Spinal cord (tissue), 9 donors: ENCODE measurements at regions not wholly inside any gene's neighbourhood (a gene's known extent, or its start where the extent isn't known, plus 50 kb on each side); places are given as distances from the start of the nearest gene placed in this dataset.
"Not testable (repeated sequence)": the region's sequence is repeated elsewhere in the genome, so short reads cannot be mapped to it uniquely, and the experiment has no call there.

Experiments
- DNase-seq, 6 donors: peaks; one replicate each; pipeline versions ENCODE4 v3.0.0 to v3.0.0-alpha.2; 2013 to 2015; ENCODE audit warnings: low spot score in 6 of 6, low read depth in 4 of 6
- H3K27ac ChIP-seq: one replicate; pipeline ENCODE4 v1.5.1; 2013; ENCODE audit warnings: low read depth, low read length, control low read depth
- H3K27me3 ChIP-seq: one replicate; pipeline ENCODE4 v1.6.1; 2013; ENCODE audit warnings: low read length; ENCODE audit not compliant: control insufficient read depth, insufficient read depth
- H3K36me3 ChIP-seq: one replicate; pipeline ENCODE4 v1.6.1; 2013; ENCODE audit warnings: low read length; ENCODE audit not compliant: control insufficient read depth, insufficient read depth
- H3K4me1 ChIP-seq: one replicate; pipeline ENCODE4 v1.6.1; 2013; ENCODE audit warnings: low read length; ENCODE audit not compliant: control insufficient read depth, insufficient read depth
- H3K4me3 ChIP-seq: one replicate; pipeline ENCODE4 v1.5.1; 2013; ENCODE audit warnings: low read depth, low read length, control low read depth
- H3K9me3 ChIP-seq: one replicate; pipeline ENCODE4 v1.6.1; 2013; ENCODE audit warnings: low read length; ENCODE audit not compliant: control insufficient read depth, insufficient read depth
- WGBS: methylation state at CpG from one replicate; pipeline ENCODE4 v1.1.5; 2013; ENCODE audit warnings: missing lambda C conversion rate; ENCODE audit not compliant: insufficient coverage; 5-methylcytosine and 5-hydroxymethylcytosine counted together
- donor health status: healthy.

DNA sequence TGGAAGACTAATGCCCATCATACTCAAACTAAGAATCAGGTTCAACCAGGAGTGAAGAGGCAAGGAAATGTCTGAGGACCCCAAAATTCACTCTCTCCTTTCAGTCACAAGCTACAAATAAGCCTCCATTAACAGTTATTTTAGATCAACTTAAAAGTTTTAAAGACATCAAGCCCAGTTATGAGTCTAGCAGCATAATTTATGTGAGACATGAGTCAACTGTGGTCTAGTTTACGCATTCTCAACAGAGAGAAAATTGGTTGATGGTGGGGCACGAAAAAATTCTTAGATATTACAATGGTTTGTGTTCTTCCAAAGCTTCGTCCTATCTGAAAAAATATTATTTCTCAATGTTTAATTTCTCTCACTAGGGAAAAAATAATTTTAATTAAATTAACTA, 204.9 kb upstream of the NT5E start:
- H3K36me3 ChIP-seq: no peaks in the 10 kb centered on the region
- no peaks in the 10 kb centered on the region for H3K27me3 ChIP-seq
- no peak overlapping the region for H3K27ac ChIP-seq
- no peak overlapping the region for H3K4me3 ChIP-seq
- H3K4me1 ChIP-seq: no peaks in the 10 kb centered on the region
- no CpG with 5 or more reads among the region's 3 CpGs for WGBS
- no peak for DNase-seq
- H3K9me3 ChIP-seq: no peaks in the 10 kb centered on the region

DNA sequence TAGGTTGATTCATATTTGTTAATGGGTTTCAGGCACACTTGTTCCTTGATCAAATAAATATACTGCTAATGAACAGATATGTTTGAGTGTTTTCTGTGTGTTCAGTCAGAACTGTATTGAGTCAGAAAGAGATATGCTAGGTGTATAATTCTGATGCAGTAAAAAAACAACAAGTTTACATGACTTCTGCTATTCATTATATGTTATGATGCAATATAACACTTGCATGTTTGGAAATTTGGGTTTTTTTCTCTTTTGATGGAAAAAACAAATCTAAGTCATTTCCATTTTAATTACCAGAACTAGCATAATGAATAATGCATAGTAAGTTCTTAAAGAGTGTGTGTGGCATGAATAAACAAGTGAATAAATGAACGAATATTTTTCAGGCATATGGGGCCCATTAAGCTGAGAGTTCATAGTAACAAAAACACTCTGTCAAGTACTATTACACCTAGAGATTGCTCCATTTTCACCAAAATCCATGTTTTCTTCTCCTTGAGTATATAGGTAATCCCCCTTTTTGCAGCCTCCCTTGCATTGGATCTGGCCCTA, 208.3 kb upstream of the NT5E start:
- no peaks in the 10 kb centered on the region for H3K27me3 ChIP-seq
- H3K36me3 ChIP-seq: no peaks in the 10 kb centered on the region
- H3K9me3 ChIP-seq: no peaks in the 10 kb centered on the region
- H3K4me1 ChIP-seq: no peaks in the 10 kb centered on the region
- no peak overlapping the region for H3K27ac ChIP-seq
- no peak overlapping the region for H3K4me3 ChIP-seq
- WGBS: no CpG with 5 or more reads among the region's 1 CpG
- no peak for DNase-seq

- no peaks in the 10 kb centered on the region for H3K27me3 ChIP-seq
- DNase-seq: peak in 1 of 6 donors; percentile 5
- WGBS: no CpG with 5 or more reads among the region's 1 CpG
Measured at GRCh38 chr6:85240787-85241385, 209.0 kb upstream of the NT5E start.

GRCh38 chr6:85237478-85237877, 212.4 kb upstream of the NT5E start:
- Histone ChIP-seq H3K9me3 (no peaks in the 10 kb centered on the region), H3K36me3 (no peaks in the 10 kb centered on the region), H3K4me1 (no peaks in the 10 kb centered on the region), H3K27ac (no peak overlapping the region), H3K4me3 (no peak overlapping the region), H3K27me3 (no peaks in the 10 kb centered on the region)
- 0% methylated on average over 1 of the region's 3 CpGs for WGBS
- no peak for DNase-seq

More at GRCh38 chr6:85240787-85241385, 209.0 kb upstream of the NT5E start:
- Histone ChIP-seq H3K4me1 (no peaks in the 10 kb centered on the region), H3K27ac (no peak overlapping the region), H3K36me3 (no peaks in the 10 kb centered on the region), H3K9me3 (no peaks in the 10 kb centered on the region), H3K4me3 (no peak overlapping the region)

GRCh38 chr6:85236636-85237035, 213.2 kb upstream of the NT5E start:
- Histone ChIP-seq H3K4me1 (no peaks in the 10 kb centered on the region), H3K27me3 (no peaks in the 10 kb centered on the region), H3K9me3 (no peaks in the 10 kb centered on the region), H3K27ac (no peak overlapping the region), H3K4me3 (no peak overlapping the region), H3K36me3 (no peaks in the 10 kb centered on the region)
- no peak for DNase-seq
- no CpG with 5 or more reads among the region's 3 CpGs for WGBS

GRCh38 chr6:85227345-85227744, 222.5 kb upstream of the NT5E start:
- not testable (repeated sequence) for H3K9me3 ChIP-seq, H3K36me3 ChIP-seq, DNase-seq, H3K27ac ChIP-seq, H3K4me3 ChIP-seq, H3K27me3 ChIP-seq, H3K4me1 ChIP-seq
- 60% methylated on average over 1 of the region's 1 CpG for WGBS

- not testable (repeated sequence) for H3K36me3 ChIP-seq, H3K4me1 ChIP-seq, H3K27me3 ChIP-seq, H3K27ac ChIP-seq, H3K4me3 ChIP-seq, H3K9me3 ChIP-seq, DNase-seq
- 0% methylated on average over 1 of the region's 5 CpGs for WGBS
Measured at GRCh38 chr6:85212794-85213193, 237.1 kb upstream of the NT5E start.

DNA sequence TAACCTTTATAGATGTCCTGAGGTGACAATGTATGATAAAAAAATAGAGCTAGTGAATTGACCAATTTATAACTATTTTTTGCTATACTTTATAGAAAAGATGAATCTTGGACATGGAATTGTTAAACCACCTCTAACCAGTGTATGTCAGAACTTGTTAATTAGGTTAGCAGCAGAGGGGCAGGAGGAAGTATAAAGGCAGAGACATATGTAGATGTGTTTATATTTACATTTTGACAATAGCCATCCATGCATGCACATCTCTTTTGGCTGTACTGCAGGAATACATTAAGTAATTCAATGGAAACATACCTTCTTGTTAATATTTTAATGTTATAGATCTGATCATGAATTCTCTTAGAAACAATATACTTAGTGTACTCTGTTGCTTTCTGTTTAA, 254.6 kb upstream of the NT5E start:
- Histone ChIP-seq H3K4me1 (no peaks in the 10 kb centered on the region), H3K9me3 (no peaks in the 10 kb centered on the region), H3K36me3 (no peaks in the 10 kb centered on the region), H3K27ac (no peak overlapping the region), H3K4me3 (no peak overlapping the region), H3K27me3 (no peaks in the 10 kb centered on the region)
- DNase-seq: no peak

- 56% methylated on average over 1 of the region's 3 CpGs for WGBS
- no peak overlapping the region for H3K27ac ChIP-seq
- no peaks in the 10 kb centered on the region for H3K27me3 ChIP-seq
- H3K36me3 ChIP-seq: no peaks in the 10 kb centered on the region
- no peak for DNase-seq
- H3K9me3 ChIP-seq: no peaks in the 10 kb centered on the region
- H3K4me1 ChIP-seq: no peaks in the 10 kb centered on the region
- no peak overlapping the region for H3K4me3 ChIP-seq
Measured at GRCh38 chr6:85193339-85193738, 256.5 kb upstream of the NT5E start.

GRCh38 chr6:85192596-85192995, 257.3 kb upstream of the NT5E start:
- H3K27ac ChIP-seq: no peak overlapping the region
- H3K36me3 ChIP-seq: no peaks in the 10 kb centered on the region
- no peak overlapping the region for H3K4me3 ChIP-seq
- H3K9me3 ChIP-seq: no peaks in the 10 kb centered on the region
- no peaks in the 10 kb centered on the region for H3K4me1 ChIP-seq
- H3K27me3 ChIP-seq: no peaks in the 10 kb centered on the region
- 0% methylated on average over 1 of the region's 4 CpGs for WGBS
- DNase-seq: no peak
